Liver (tissue), 8 donors: ENCODE measurements at regions not wholly inside any gene's neighbourhood (a gene's known extent, or its start where the extent isn't known, plus 50 kb on each side); places are given as distances from the start of the nearest gene placed in this dataset.

ENCODE experiments used
- DNase-seq: peaks from one replicate; pipeline ENCODE4 v3.0.0-alpha.2; 2017; ENCODE audit warnings: low spot score
- H3K27ac ChIP-seq, 2 donors: one replicate each; pipeline ENCODE4 v1.7.0; 2013; ENCODE audit warnings: inconsistent platforms in 2 of 2, low read length in 2 of 2, control low read depth in 1 of 2, low read depth in 1 of 2, mild to moderate bottlenecking in 1 of 2
- H3K27me3 ChIP-seq, 4 donors: one replicate each; pipeline versions ENCODE4 v1.6.1 to v1.7.0; 2013; ENCODE audit warnings: low read length in 3 of 4, inconsistent platforms in 1 of 4, mild to moderate bottlenecking in 1 of 4, moderate library complexity in 1 of 4; ENCODE audit not compliant: control insufficient read depth in 4 of 4, insufficient read depth in 4 of 4
- H3K36me3 ChIP-seq, 4 donors: one replicate each; pipeline versions ENCODE4 v1.6.1 to v1.7.0; 2013; ENCODE audit warnings: low read length in 3 of 4, mild to moderate bottlenecking in 3 of 4, low read depth in 1 of 4, moderate library complexity in 1 of 4; ENCODE audit not compliant: control insufficient read depth in 4 of 4, insufficient read depth in 3 of 4
- H3K4me1 ChIP-seq, 4 donors: one replicate each; pipeline versions ENCODE4 v1.6.1 to v1.7.0; 2013; ENCODE audit warnings: low read length in 3 of 4, mild to moderate bottlenecking in 3 of 4, moderate library complexity in 1 of 4; ENCODE audit not compliant: control insufficient read depth in 4 of 4, insufficient read depth in 4 of 4
- H3K4me3 ChIP-seq, 3 donors: one replicate each; pipeline versions ENCODE4 v1.6.1 to v1.7.0; 2013; ENCODE audit warnings: low read length in 3 of 3, control low read depth in 1 of 3, low read depth in 1 of 3, mild to moderate bottlenecking in 1 of 3
- H3K9ac ChIP-seq, 2 donors: one replicate each; pipeline ENCODE4 v1.7.0; 2013; ENCODE audit warnings: low read length in 2 of 2, mild to moderate bottlenecking in 2 of 2, moderate library complexity in 2 of 2, control low read depth in 1 of 2, low read depth in 1 of 2
- H3K9me3 ChIP-seq, 4 donors: one replicate each; pipeline versions ENCODE4 v1.6.1 to v1.7.0; 2013; ENCODE audit warnings: low read length in 3 of 4; ENCODE audit not compliant: control insufficient read depth in 4 of 4
- ATF3 ChIP-seq: IDR thresholded peaks from 2 replicates; pipeline ENCODE4 v1.6.1; 2016; ENCODE audit warnings: antibody characterized with exemption
- CTCF ChIP-seq: fragments of 150-350 bp; IDR thresholded peaks from 2 replicates; pipeline ENCODE4 v1.5.1; 2017; ENCODE audit warnings: improper control_type of control experiment, low read depth, low read length; ENCODE audit not compliant: missing input control
- FOXA2 ChIP-seq: IDR thresholded peaks from 2 replicates; pipeline ENCODE4 v1.6.1; 2016; ENCODE audit warnings: antibody characterized with exemption
- HNF4A ChIP-seq, 2 donors: conservative IDR thresholded peaks; 2 replicates each; pipeline ENCODE4 v1.6.1; 2016; ENCODE audit warnings: antibody characterized with exemption in 2 of 2, mild to moderate bottlenecking in 2 of 2
- HNF4G ChIP-seq: IDR thresholded peaks from 2 replicates; pipeline ENCODE4 v1.6.1; 2016; ENCODE audit warnings: antibody characterized with exemption
- JUND ChIP-seq, 2 donors: IDR thresholded peaks; 2 replicates each; pipeline ENCODE4 v1.6.1; 2016; ENCODE audit warnings: antibody characterized with exemption in 2 of 2
- MAX ChIP-seq: IDR thresholded peaks from 2 replicates; pipeline ENCODE4 v1.6.1; 2016; ENCODE audit warnings: antibody characterized with exemption
- NR2F2 ChIP-seq: IDR thresholded peaks from 2 replicates; pipeline ENCODE4 v1.6.1; 2016; ENCODE audit warnings: antibody characterized with exemption
- RAD21 ChIP-seq, 2 donors: IDR thresholded peaks; 2 replicates each; pipeline ENCODE4 v1.6.1; 2016; ENCODE audit warnings: antibody characterized with exemption in 2 of 2, mild to moderate bottlenecking in 2 of 2
- REST ChIP-seq: IDR thresholded peaks from 2 replicates; pipeline ENCODE4 v1.6.1; 2016; ENCODE audit warnings: antibody characterized with exemption, mild to moderate bottlenecking
- RXRA ChIP-seq, 2 donors: IDR thresholded peaks; 2 replicates each; pipeline ENCODE4 v1.6.1; 2017 to 2018; ENCODE audit warnings: antibody characterized with exemption in 2 of 2, mild to moderate bottlenecking in 1 of 2
- SP1 ChIP-seq: IDR thresholded peaks from 2 replicates; pipeline ENCODE4 v1.6.1; 2018; ENCODE audit warnings: antibody characterized with exemption, mild to moderate bottlenecking
- TAF1 ChIP-seq: conservative IDR thresholded peaks from 2 replicates; pipeline ENCODE4 v1.6.1; 2016; ENCODE audit warnings: antibody characterized with exemption, mild to moderate bottlenecking
- WGBS: extraction: QIAGEN DNeasy Blood & Tissue Kit; methylation state at CpG from one replicate; pipeline ENCODE4 v1.1.7; 2013; 5-methylcytosine and 5-hydroxymethylcytosine counted together
- donor health status: healthy.
- donor health status: healthy.
- donor health status: healthy.
- donor health status: healthy.
- donor health status: healthy.

- 66% methylated on average over 23 of the region's 23 CpGs for WGBS
- no peak for DNase-seq
- no peaks in the 10 kb centered on the region for H3K4me1 ChIP-seq
- H3K9me3 ChIP-seq = no peaks in the 10 kb centered on the region
- H3K9ac ChIP-seq = no peak overlapping the region
- peaks cover 0 to 3% (median 0%) of the 10 kb centered on the region in 4 donors for H3K27me3 ChIP-seq
- H3K27ac ChIP-seq = no peak overlapping the region
- TF ChIP-seq FOXA2 (no peak), ATF3 (no peak), MAX (no peak), HNF4G (no peak), JUND (IDR thresholded peaks at IDR 0.05) (no peak)
- no peak overlapping the region for H3K4me3 ChIP-seq
- no peaks in the 10 kb centered on the region for H3K36me3 ChIP-seq
Measured at GRCh38 chr9:135342206-135343130, 137.1 kb upstream of the PPP1R26 start.

GRCh38 chr9:135343136-135343535 is 136.4 kb upstream of the PPP1R26 start:
- DNase-seq = no peak
- Histone ChIP-seq H3K4me1 (no peaks in the 10 kb centered on the region), H3K27me3 (peaks cover 0 to 3% (median 0%) of the 10 kb centered on the region in 4 donors)

GRCh38 chr9:135343837-135344522 is 135.6 kb upstream of the PPP1R26 start:
- Histone ChIP-seq H3K36me3 (no peaks in the 10 kb centered on the region), H3K4me3 (no peak overlapping the region), H3K9me3 (no peaks in the 10 kb centered on the region), H3K27me3 (peaks cover 0 to 3% (median 0%) of the 10 kb centered on the region in 4 donors), H3K27ac (no peak overlapping the region), H3K9ac (no peak overlapping the region), H3K4me1 (no peaks in the 10 kb centered on the region)
- TF ChIP-seq RAD21 (IDR thresholded peaks at IDR 0.05) = peak; percentile 74 to 83
- peak; percentile 72 for TF ChIP-seq CTCF
- no peak for TF ChIP-seq REST
- no peak for TF ChIP-seq HNF4A (conservative IDR thresholded peaks at IDR 0.05)
- DNase-seq = peak; percentile 66
- WGBS = 17% methylated on average over 25 of the region's 25 CpGs

More at GRCh38 chr9:135343136-135343535, 136.4 kb upstream of the PPP1R26 start:
- Histone ChIP-seq H3K36me3 (no peaks in the 10 kb centered on the region), H3K27ac (no peak overlapping the region), H3K9ac (no peak overlapping the region), H3K9me3 (no peaks in the 10 kb centered on the region), H3K4me3 (no peak overlapping the region)
- TF ChIP-seq SP1 (no peak), TAF1 (no peak), CTCF (no peak), NR2F2 (no peak), RXRA (IDR thresholded peaks at IDR 0.05) (no peak), JUND (IDR thresholded peaks at IDR 0.05) (no peak)
- 80% methylated on average over 12 of the region's 12 CpGs for WGBS
